ENCODE measurements at regions not wholly inside any gene's neighbourhood (a gene's known extent, or its start where the extent isn't known, plus 50 kb on each side); places are given as distances from the start of the nearest gene placed in this dataset.

DNA sequence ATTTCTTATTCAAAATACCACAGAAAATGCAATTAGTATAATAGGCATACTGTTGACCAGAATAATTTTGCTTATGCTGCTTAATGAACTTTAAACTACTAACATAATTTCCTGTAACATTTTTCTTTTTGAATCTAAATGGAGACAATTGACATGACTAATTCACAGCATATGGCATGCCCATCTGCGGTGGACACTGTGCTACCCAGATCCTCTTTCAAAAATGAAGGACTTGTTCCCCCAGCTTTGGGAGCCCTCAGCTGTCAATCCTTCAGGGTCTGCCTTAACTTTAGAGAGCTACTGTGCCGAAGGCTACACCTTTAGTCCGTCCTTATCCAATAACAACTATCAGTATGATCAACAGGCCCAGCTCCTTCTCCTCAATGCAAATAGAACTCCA is 789.0 kb downstream of the PLA2G4A start (continued):
- TF ChIP-seq, protein P1, sequence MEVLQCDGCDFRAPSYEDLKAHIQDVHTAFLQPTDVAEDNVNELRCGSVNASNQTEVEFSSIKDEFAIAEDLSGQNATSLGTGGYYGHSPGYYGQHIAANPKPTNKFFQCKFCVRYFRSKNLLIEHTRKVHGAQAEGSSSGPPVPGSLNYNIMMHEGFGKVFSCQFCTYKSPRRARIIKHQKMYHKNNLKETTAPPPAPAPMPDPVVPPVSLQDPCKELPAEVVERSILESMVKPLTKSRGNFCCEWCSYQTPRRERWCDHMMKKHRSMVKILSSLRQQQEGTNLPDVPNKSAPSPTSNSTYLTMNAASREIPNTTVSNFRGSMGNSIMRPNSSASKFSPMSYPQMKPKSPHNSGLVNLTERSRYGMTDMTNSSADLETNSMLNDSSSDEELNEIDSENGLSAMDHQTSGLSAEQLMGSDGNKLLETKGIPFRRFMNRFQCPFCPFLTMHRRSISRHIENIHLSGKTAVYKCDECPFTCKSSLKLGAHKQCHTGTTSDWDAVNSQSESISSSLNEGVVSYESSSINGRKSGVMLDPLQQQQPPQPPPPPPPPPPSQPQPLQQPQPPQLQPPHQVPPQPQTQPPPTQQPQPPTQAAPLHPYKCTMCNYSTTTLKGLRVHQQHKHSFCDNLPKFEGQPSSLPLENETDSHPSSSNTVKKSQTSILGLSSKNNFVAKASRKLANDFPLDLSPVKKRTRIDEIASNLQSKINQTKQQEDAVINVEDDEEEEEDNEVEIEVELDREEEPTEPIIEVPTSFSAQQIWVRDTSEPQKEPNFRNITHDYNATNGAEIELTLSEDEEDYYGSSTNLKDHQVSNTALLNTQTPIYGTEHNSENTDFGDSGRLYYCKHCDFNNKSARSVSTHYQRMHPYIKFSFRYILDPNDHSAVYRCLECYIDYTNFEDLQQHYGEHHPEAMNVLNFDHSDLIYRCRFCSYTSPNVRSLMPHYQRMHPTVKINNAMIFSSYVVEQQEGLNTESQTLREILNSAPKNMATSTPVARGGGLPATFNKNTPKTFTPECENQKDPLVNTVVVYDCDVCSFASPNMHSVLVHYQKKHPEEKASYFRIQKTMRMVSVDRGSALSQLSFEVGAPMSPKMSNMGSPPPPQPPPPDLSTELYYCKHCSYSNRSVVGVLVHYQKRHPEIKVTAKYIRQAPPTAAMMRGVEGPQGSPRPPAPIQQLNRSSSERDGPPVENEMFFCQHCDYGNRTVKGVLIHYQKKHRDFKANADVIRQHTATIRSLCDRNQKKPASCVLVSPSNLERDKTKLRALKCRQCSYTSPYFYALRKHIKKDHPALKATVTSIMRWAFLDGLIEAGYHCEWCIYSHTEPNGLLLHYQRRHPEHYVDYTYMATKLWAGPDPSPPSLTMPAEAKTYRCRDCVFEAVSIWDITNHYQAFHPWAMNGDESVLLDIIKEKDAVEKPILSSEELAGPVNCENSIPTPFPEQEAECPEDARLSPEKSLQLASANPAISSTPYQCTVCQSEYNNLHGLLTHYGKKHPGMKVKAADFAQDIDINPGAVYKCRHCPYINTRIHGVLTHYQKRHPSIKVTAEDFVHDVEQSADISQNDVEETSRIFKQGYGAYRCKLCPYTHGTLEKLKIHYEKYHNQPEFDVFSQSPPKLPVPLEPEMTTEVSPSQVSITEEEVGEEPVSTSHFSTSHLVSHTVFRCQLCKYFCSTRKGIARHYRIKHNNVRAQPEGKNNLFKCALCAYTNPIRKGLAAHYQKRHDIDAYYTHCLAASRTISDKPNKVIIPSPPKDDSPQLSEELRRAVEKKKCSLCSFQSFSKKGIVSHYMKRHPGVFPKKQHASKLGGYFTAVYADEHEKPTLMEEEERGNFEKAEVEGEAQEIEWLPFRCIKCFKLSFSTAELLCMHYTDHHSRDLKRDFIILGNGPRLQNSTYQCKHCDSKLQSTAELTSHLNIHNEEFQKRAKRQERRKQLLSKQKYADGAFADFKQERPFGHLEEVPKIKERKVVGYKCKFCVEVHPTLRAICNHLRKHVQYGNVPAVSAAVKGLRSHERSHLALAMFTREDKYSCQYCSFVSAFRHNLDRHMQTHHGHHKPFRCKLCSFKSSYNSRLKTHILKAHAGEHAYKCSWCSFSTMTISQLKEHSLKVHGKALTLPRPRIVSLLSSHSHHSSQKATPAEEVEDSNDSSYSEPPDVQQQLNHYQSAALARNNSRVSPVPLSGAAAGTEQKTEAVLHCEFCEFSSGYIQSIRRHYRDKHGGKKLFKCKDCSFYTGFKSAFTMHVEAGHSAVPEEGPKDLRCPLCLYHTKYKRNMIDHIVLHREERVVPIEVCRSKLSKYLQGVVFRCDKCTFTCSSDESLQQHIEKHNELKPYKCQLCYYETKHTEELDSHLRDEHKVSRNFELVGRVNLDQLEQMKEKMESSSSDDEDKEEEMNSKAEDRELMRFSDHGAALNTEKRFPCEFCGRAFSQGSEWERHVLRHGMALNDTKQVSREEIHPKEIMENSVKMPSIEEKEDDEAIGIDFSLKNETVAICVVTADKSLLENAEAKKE (CRISPR knock-in tag; IDR thresholded peaks at IDR 0.05) = no peak
- TF ChIP-seq, protein P2, sequence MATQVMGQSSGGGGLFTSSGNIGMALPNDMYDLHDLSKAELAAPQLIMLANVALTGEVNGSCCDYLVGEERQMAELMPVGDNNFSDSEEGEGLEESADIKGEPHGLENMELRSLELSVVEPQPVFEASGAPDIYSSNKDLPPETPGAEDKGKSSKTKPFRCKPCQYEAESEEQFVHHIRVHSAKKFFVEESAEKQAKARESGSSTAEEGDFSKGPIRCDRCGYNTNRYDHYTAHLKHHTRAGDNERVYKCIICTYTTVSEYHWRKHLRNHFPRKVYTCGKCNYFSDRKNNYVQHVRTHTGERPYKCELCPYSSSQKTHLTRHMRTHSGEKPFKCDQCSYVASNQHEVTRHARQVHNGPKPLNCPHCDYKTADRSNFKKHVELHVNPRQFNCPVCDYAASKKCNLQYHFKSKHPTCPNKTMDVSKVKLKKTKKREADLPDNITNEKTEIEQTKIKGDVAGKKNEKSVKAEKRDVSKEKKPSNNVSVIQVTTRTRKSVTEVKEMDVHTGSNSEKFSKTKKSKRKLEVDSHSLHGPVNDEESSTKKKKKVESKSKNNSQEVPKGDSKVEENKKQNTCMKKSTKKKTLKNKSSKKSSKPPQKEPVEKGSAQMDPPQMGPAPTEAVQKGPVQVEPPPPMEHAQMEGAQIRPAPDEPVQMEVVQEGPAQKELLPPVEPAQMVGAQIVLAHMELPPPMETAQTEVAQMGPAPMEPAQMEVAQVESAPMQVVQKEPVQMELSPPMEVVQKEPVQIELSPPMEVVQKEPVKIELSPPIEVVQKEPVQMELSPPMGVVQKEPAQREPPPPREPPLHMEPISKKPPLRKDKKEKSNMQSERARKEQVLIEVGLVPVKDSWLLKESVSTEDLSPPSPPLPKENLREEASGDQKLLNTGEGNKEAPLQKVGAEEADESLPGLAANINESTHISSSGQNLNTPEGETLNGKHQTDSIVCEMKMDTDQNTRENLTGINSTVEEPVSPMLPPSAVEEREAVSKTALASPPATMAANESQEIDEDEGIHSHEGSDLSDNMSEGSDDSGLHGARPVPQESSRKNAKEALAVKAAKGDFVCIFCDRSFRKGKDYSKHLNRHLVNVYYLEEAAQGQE (IDR thresholded peaks at IDR 0.05; ENCODE audit: unreplicated experiment) = no peak

DNA sequence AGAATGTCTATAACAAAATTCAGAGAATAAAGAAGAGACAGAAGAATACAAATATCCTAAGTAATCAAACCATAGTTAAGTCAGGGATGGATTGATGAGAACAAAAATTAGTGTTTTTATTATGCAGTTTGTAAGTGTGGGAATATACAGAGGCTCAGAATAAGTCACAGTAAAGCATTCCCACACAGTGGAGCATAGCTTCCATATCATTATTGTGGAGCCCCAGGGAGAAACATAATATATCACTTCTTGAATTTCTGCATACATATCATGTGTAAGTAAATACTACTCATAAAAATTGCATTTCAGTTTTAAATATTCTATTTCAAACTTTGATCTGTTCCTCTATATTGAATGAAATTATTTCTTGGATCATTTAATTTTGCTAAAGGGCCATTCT is 790.4 kb downstream of the PLA2G4A start:
- no peak for TF ChIP-seq CREB1 (CRISPR knock-in tag; IDR thresholded peaks at IDR 0.05; ENCODE audit: low read depth)
- no peak for TF ChIP-seq EZH2phosphoT487 (IDR thresholded peaks at IDR 0.05; ENCODE audit: unreplicated experiment)
- TF ChIP-seq, protein P3, sequence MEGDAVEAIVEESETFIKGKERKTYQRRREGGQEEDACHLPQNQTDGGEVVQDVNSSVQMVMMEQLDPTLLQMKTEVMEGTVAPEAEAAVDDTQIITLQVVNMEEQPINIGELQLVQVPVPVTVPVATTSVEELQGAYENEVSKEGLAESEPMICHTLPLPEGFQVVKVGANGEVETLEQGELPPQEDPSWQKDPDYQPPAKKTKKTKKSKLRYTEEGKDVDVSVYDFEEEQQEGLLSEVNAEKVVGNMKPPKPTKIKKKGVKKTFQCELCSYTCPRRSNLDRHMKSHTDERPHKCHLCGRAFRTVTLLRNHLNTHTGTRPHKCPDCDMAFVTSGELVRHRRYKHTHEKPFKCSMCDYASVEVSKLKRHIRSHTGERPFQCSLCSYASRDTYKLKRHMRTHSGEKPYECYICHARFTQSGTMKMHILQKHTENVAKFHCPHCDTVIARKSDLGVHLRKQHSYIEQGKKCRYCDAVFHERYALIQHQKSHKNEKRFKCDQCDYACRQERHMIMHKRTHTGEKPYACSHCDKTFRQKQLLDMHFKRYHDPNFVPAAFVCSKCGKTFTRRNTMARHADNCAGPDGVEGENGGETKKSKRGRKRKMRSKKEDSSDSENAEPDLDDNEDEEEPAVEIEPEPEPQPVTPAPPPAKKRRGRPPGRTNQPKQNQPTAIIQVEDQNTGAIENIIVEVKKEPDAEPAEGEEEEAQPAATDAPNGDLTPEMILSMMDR (conservative IDR thresholded peaks at IDR 0.05; ENCODE audit: low read depth in 2 of 2) = no peak
- TF ChIP-seq EZH2 (IDR thresholded peaks at IDR 0.05; ENCODE audit: low read depth, unreplicated experiment) = no peak
- H3K4me2 ChIP-seq = no peak overlapping the region
- H3K36me3 ChIP-seq (ENCODE audit: insufficient read depth) = peaks cover 4% of the 10 kb centered on the region
- no peaks in the 10 kb centered on the region for H3K9me2 ChIP-seq (ENCODE audit: insufficient read depth)
- H3K4me1 ChIP-seq (ENCODE audit: insufficient read depth) = peaks cover 8% of the 10 kb centered on the region
- H4K20me1 ChIP-seq (replicated peaks; ENCODE audit: insufficient read depth) = no peaks in the 10 kb centered on the region
- no peak overlapping the region for H3K4me3 ChIP-seq
- no peaks in the 10 kb centered on the region for H3K79me2 ChIP-seq (replicated peaks; ENCODE audit: insufficient read depth)
- DNase-seq (ENCODE audit: low spot score) = no peak
- peaks cover 8% of the 10 kb centered on the region for H3K27me3 Mint-ChIP-seq (ENCODE audit: insufficient read depth, low read depth, poor library complexity)
- H3F3A ChIP-seq (replicated peaks; ENCODE audit: low read depth) = no peaks in the 10 kb centered on the region
- H3K27ac ChIP-seq (ENCODE audit: low read depth) = no peak overlapping the region
- H2AFZ ChIP-seq = no peak overlapping the region
- no peak overlapping the region for H3K4me3 Mint-ChIP-seq
- H3K27ac Mint-ChIP-seq = no peak overlapping the region
- peaks cover 49% of the 10 kb centered on the region for H3K36me3 Mint-ChIP-seq (ENCODE audit: low read depth)
- no peak for ATAC-seq
- no peaks in the 10 kb centered on the region for H3K27me3 ChIP-seq (ENCODE audit: insufficient read depth)
- peaks cover 10% of the 10 kb centered on the region for H3K4me1 Mint-ChIP-seq
- H3K9me3 Mint-ChIP-seq = peaks cover 32% of the 10 kb centered on the region

All from GM23338 (cell line).